HG02885 (cell line): ENCODE measurements at regions not wholly inside any gene's neighbourhood (a gene's known extent, or its start where the extent isn't known, plus 50 kb on each side); places are given as distances from the start of the nearest gene placed in this dataset.

Source experiments
- ATAC-seq: cut with Tn5 transposase; IDR thresholded peaks from one replicate; pipeline ENCODE4 v1.9.1; 2021; ENCODE audit warnings: mild to moderate bottlenecking; ENCODE audit not compliant: unreplicated experiment, poor library complexity

DNA sequence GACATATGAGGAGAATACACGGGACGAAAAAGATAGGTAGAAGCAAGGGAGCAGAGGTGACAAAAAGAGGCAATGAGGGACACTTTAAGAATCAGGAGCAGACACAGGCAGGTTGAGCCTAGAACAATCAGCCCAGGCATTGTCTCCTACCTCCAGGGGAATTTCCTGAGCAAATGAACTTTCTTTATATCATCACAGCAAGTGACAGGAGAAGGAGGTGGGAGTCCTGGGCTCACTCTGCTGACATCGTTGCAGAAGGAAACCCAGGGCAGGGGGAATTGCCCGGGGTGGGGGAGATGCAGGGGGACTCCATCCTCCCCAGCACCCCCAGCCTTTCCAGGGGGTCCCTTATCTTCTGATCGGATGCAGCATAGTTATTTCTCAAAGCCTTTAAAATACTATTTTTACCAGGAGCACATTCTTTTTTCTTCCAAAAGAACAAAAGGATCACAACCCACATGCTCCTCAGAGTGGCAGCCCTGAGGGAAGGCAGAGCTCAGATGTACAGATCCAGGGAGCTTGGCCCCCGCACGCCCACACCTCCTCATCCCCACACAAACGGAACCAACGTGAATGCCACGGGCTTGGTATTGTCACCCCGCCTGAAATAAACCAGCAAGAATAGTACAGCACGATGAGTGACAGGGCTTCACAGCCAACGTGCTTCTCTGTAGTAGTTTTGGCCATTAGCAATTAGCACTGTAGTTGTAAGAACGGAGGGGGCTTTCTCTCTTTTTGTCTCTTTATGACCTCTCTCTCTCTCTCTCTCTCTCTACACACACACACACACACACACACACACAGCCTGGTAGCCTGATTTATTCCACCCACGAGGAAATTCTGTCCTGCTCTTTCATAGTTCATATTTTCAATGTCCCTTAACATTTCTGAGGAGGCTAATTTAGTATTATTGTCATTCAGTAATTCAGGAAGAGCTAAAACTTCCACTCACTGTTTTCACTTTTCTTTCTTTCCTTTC, 169.5 kb upstream of the UBL3 start:
- no peak for ATAC-seq

DNA sequence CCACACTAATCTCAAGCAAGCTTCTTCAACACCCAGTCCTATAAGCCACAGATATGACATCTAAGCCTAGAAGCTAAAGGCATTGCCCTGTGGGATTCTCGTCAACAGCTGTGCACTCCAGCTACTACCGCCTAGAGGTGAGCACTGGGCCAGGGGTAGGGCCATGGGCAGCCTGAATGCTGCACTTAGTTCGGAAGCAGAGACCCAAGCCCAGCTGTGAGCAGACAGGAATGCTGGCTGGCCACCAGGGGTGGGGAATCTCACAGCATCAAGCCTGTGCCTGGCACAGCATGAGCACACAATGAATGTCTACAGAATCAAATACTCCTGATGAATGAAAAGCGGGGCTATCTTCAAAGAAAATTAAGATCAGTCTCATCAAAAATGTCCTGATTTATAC, 167.5 kb upstream of the UBL3 start:
- ATAC-seq: no peak

DNA sequence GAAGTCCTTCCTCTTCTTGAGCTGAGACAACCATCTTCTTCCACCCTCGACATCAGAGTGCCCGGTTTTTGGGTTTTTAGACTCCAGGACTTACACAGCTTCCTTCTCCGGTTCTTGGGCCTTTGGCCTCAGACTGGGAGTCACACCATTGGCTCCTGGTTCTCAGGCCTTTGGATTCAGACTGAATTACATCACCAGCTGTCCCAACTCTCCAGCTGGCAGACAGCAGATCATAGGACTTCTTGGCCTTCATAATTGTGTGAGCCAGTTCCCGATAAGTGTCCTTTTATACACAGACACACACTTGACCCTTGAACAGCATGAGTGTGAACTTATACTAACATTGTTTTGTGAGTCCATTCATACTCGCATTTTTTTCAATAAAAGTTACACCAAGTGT, 166.0 kb upstream of the UBL3 start:
- ATAC-seq: no peak

DNA sequence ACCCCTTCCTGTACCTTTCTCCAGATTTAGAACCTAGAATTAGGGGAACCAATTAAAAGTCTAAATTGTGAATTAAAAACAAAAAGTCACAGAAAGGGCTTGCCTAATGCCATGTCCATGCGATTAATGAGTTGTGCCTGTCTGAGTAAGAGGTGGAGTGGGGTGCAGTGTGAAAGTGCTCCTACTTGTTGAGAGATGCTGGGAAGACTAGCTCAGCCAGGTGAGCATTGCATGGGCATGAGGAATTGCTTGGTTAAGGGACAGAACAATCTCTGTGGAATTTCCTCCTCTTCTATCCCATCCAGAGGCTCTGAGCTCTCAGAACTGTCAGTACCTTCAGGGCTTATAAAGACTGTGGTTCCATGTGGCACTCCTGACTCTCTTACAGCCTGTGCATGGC, 159.0 kb upstream of the UBL3 start:
- ATAC-seq: no peak

DNA sequence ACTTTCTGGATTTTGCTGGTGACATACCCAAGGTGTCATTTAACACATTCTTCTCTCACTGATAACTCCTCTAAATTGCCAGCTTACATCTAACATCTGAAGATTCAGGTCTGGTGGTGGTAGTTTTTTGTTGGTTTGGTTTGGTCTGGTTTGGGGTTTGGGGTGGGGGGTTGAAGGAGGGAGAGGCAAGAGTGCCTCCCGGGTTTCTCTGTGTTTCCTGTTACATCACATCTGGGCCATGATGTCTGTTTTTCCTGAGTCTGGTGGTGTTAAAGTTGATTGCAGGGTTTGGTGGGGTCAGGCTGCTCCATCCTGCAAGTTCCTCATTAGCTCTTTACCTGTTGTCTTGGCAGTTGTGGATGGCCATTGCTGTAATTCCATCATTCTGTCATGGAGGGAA, 155.8 kb upstream of the UBL3 start:
- ATAC-seq: no peak

DNA sequence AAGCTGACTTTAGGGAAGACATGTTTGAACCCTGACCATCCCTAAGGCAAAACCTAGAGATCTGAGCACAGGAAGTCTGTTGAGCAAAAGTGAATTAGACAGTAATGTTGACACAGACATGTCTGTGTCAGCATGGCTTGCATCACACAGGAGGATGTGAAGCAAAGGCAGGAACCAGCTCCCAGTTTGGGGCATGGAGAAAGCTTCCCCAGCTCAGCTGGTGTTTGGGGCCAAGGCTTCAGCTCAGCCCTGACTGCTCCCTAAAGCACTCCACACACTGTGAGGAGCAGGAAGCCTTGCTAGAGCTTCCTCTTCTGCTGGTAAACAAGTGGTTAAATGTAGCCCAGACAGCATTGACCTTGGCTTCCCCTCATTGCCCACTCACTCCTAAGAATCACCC, 153.8 kb upstream of the UBL3 start:
- ATAC-seq: no peak

DNA sequence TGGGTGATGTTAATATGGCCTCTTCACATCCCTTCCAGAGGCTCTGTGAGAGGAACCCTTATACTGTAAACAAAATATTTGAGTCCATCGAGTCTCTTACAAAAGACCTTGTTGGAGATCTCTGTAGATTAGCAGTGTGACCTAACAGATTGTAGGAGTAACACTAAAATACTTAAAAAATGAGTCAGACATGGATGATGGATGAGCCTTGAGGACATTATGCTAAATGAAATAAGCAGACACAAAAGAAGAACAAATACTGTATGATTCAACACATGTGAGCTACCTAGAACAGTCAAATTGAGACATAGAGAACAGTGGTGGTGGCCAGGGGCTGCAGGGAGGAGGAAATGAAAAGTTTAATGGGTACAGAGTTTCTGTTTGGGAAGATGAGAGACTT, 152.2 kb upstream of the UBL3 start:
- ATAC-seq: no peak

DNA sequence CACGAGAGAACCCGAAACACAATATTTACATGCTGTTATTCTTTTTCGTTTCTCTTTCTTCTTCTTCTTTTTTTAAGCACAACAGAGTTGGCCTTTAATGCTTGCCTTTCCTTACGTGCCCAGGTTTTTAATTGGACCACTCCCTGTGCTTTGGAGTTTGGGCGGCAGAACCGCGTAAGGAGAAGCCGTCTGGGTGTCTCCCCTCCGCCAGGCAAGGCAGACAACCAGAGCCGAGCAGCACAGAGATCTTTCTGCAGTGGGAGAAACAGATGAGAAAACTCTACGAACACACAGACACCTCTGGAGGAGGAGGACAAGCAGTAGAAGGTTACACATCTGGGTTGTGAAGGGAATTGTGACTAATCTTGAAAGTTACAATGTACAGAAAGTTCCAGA, 150.0 kb upstream of the UBL3 start:
- no peak for ATAC-seq

DNA sequence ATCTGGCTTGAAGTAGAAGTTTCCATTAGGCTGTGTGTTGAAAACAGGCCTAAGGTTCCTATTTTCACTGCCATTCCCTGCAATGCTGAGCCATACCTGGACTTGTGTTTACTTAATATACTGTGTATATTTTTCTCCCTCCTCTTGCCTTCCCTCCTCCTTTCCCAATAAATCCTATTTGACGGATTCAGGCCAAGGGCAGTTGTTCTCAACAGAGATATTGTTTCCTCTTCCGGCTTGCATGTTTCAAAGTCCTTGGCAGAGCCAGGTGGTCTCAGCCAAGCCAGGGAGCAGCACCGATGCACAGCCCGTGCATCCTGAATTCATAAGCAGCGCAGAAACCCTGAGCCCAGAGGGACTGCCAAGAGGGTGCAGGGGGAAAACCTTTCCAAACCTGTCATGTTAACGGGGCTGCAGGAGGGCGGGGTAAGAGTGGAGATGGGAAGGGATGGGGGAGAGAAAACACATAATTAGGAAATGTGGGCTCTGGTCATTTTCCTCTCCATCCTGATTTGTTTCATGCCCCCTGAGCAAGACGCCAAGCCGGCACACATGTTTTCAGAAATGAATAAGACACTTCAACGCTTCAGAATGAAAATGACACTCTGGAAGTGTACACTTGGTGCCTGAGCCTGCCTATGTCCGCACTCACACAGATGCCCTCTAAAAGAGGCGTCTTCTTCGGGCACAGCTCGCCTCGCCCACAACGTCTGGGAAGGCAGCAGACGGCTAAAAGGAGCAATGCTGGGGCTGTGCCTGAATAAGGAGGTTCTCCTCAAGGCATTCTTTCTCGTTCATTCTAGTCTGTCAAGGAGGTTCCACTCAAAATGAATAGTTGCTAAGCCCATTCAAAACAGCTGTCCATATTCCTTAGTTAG, 149.3 kb upstream of the UBL3 start:
- ATAC-seq: no peak

DNA sequence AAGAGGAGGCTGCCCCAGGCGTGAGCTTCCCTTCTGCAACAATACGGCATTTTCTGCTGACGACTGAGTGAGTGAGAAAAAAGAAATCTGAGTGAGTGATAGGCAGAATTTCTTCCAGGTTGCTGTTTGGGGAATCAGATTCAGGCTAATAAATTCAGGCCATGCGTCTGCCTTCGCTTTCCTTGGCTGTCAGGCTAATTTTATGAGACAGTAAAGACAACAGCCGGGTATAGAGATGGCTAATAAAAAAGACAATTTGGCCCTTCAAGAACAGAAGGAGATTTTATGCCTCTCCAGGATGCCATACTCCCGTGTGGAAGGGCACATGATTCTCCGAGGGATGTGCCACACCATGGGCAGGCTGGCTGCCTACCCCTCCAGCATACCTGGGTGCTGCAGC, 145.9 kb upstream of the UBL3 start:
- ATAC-seq: no peak

DNA sequence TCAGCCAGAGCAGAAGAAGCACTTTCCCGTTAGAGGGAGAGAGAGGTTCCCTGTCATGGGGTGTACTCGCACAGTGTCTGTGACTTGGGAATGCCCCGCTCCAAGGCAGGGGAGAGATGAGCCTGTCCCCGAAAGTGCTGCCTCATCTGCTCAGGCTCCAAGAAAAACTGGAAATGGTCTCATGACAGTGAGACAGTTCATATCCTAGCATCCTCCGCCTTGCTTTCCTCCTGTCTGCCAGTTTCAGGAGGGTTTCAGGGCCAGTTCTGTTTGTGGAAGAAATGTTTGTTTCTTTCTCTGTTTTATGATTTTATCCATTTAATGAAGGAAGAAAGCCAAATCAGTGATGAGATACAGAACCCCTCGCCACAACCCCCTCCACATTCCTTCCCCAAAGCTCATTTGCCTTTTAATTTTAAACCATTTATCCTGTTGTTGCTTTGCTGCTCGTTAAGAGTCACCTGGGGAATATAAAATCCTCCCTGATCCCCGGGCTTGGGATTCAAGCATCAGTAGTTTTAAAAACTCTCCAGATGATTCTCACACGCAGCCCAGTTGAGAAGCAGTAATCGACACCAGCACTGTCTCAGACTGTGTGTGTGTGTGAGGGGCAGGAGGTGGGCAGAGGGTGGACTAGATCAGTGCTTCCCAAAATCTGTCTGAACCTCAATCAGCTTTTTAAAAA, 144.6 kb upstream of the UBL3 start:
- no peak for ATAC-seq

DNA sequence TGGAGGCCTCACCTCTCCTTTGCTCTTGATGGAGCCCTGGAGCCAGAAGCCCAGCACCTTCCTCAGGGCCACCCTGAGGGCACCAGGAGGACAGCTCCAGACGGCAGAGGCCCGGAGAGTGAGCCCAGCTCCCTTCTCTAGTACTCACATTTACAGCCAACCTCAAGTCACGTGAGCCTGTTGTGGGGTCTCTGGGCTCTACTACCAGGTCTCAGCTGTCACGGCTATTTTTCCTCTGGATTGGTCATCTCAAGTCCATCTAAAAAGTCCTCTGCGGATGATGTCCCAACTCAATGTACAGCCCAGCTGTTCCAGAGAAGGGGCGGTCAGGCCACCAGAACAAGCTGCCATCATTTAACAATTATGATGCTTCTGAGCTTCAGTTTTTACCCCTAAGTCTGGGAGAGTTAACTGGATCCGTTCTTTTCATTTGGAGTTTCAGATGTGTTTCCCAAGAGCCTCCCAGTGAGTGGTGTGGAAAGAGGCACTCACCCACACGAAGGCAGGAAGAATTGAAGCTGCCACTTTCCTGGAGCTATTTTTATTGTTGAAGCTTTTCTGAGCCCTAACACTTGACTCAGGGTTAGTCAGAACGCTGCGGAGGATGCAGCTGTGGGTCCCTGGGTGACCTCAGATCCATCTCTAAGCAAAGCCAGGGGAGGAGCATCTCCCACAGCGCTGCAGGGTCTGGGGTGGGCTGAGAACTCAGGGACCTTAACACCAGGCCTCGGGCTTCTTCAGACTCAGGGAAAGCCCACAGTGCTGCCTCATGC, 143.5 kb upstream of the UBL3 start:
- no peak for ATAC-seq

DNA sequence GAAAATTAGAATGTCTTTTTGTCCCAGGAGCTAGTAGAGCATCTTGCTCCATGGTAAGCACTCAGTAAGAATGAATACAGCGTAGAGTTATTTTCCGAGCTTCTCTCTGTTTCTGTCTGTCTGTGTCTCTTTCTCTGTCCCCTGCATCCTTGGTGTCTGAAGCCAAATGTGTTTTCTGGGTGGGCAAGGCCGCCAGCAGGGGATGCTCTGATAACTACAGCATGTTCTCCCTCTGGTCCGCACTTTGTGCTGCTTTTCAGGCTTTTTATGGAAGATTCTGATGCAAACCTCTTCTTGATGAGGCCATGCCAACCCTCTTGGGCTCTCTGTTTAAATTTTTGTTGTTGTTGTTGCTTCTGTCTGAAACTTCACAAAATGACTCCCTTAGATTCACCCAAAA, 142.8 kb upstream of the UBL3 start:
- ATAC-seq: no peak

DNA sequence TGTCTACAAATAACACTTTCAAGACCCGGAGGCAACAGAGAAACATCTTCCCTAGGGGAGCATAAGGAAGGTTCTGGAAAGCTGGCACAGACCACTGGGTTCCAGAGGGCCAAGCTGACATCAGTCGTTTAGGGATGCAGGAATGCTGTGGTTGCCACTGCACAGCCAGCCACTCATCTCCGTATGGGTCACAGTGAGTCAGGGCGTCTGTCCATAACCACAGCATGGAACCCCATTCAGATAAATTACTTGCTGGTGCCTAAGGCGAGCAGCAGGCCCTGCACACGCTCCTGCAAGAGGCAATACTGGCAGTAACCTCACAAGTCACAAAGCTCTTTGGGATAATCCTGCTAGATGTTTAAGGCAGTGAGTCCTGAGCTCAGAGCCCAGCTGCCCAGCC, 140.9 kb upstream of the UBL3 start:
- no peak for ATAC-seq

DNA sequence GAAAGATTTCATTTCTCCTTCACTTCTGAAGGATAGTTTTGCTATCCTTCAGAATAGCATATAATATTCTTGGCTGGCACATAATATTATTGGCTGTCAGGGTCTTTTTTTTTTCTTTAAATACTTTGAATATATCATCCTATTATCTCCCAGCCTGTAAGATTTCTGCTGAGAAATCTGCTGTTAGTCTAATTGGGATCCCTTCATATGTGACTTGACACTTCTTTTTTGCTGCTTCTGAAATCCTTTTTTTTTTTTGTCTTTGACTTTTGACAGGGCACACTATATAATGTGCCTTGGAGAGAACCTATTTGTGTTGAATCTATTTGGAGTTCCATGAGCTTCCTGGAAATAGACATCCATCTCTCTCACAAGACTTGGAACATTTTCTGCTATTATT, 136.9 kb upstream of the UBL3 start:
- no peak for ATAC-seq

DNA sequence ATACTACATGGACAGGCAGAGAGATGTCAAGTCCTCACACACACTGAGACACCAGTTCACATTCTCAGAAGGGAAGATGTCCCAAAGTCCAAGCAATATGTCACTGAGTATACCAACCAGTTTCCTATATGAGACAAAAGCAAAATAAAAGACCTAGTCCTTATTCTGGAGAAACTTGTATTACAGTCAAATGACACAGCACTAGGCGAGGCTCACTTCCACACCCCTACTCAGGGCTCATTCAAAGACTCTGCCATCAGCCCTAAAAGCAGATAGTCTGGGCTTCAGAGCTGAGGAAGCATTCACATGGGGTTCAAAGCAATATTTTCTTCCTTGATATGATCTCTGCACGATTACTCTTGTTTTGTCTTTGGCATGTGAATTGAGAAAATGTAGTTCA, 129.9 kb upstream of the UBL3 start:
- ATAC-seq: no peak

DNA sequence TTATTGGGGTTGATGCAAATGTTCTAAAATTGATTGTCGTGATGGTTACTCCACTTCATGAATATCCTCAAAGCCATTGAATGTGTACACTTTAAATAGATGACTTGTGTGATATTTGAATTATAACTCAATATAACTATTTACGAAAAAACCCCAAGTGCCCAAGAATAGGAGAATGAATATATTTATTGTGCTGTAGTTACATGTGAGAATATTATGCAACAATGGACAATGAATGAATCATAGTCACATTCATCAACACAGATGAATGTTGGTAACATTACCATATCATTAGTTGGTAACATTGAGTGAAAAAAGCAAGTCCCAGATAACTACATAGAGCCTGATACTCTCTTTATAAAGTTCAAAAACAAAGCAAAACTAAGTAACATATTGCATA, 127.8 kb upstream of the UBL3 start:
- ATAC-seq: no peak

DNA sequence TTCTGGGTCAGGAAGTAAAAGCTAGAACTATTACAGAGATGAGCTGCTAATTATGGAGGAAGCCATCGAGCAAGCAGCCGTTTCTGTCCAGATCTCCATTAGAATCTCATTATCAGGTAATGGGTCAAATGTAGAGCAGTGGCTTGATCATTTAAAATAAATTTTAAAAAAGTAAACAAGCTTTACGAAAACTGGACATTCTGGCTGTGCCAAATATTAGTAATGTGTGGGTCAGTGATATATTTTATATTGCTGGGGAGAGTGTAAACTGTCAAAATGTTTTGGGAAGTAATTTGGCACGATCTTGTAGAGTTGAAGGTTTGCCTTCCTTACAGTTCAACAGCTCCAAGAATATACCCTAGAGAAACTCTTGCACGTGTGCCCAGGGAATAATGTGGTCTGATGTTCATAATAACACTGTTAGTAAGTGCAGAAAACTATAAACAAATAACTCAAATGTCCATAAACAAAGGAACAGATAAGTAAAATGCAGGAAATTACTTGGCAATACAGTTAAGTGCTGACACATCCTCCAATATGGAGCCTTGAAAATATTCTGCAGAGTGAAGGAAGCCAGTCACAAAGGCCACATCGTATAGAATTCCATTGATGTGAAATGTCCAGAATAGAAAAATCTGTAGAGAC, 127.2 kb upstream of the UBL3 start:
- ATAC-seq: no peak

DNA sequence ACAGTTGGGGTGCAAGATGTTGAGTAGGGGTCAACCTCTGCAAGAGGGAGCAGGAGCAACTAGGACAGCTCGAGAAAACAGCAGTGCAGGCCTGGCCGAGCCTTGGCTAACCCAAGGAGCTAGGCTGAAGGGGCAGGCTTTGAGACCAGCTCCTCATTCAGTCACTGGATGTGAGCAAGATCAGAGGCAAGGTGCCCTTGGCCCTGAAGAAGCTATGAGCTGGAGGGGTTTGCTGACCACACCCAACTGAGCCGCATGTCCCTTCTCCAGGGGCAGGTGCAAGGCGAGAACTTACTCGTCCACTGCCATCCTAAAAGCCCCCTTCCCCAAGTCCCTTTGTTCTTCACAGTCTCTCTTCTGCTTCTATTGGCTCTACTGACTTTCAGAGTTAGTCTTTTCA, 126.1 kb upstream of the UBL3 start:
- ATAC-seq: no peak

DNA sequence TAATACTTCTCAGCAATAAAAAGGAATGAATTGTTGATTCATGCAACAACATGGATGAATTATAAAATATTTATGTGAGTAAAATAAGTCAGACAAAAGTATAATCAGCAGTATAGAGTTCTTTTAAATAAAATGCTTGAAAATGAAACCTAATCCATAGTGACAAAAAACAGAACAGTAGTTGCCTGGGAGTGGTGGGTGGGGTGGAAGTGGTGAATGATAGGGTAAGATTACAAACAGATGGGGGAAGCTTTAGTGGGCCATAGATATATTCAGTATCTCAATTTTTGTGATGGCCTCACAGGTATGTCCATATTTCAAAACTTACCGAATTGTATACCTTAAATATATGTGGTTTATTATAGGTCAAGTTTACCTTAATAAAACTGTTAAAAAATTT, 124.9 kb upstream of the UBL3 start:
- no peak for ATAC-seq
